K562 (cell line): ENCODE measurements at regions not wholly inside any gene's neighbourhood (a gene's known extent, or its start where the extent isn't known, plus 50 kb on each side); places are given as distances from the start of the nearest gene placed in this dataset.

ENCODE experiments used
- ATAC-seq: fragments of 200-7000 bp; cut with Tn5 transposase; 3 replicates; pipeline ENCODE4 v1.9.1; 2020; ENCODE audit warnings: moderate library complexity
- BruUV-seq: library from RNA; stranded (reverse); fragments of 400-500 nt; replicated peaks from 2 replicates; lab custom pipeline; 2021; lab: Mats Ljungman, UMichigan
- CTCF ChIA-PET: fragments of 300-600 bp; formaldehyde crosslinking; extraction: SDS; loops from one replicate; lab custom pipeline; 2021; ENCODE audit warnings: low intra/inter-chr PET ratio; lab: Yijun Ruan, JAX
- POLR2A ChIA-PET: fragments of 300-600, 350-650 bp; sonication (Branson Sonifier 250); formaldehyde crosslinking; extraction: SDS; loops from one replicate; lab custom pipeline; 2021; ENCODE audit warnings: antibody characterized with exemption, inconsistent platforms; lab: Yijun Ruan, JAX
- DNase-seq, 4 experiments: peaks; one replicate each; pipeline versions ENCODE4 v3.0.0 to v3.0.0-alpha.2; 2011 to 2018; ENCODE audit warnings: low spot score in 3 of 4, mixed read lengths in 3 of 4; ENCODE audit errors: extremely low read depth in 1 of 4
- FAIRE-seq: peaks from 2 replicates; lab custom pipeline; 2011; peaks lifted over from hg19 to GRCh38; lab: Jason Lieb, UNC
- H2AFZ ChIP-seq: 2 replicates; pipeline ENCODE4 v1.6.0; 2011; ENCODE audit warnings: low read depth, low read length, control low read depth, inconsistent platforms
- H3K27ac ChIP-seq: fragments of 200-600 bp; 3 replicates; pipeline ENCODE4 v1.8.0; 2011; ENCODE audit warnings: low read depth, mild to moderate bottlenecking, control low read depth, inconsistent platforms, low read length, moderate library complexity, mixed read lengths; ENCODE audit errors: extremely low read depth
- H3K27me3 ChIP-seq, 2 experiments: fragments of 300-600 bp in 1 of 2; 2 replicates in 1 of 2; 3 replicates in 1 of 2; pipeline versions ENCODE4 v1.6.0 to v1.8.0; 2011; ENCODE audit warnings: inconsistent platforms in 2 of 2, low read length in 2 of 2, mild to moderate bottlenecking in 1 of 2, mixed read lengths in 1 of 2, moderate library complexity in 1 of 2; ENCODE audit not compliant: control insufficient read depth in 2 of 2, insufficient read depth in 2 of 2
- H3K36me3 ChIP-seq: fragments of 300-600 bp; 3 replicates; pipeline ENCODE4 v1.8.0; 2011; ENCODE audit warnings: mild to moderate bottlenecking, low read length, inconsistent platforms; ENCODE audit not compliant: control insufficient read depth, insufficient read depth
- H3K4me1 ChIP-seq, 2 experiments: fragments of 200-600 bp in 1 of 2; replicated peaks in 1 of 2; 2 replicates in 1 of 2; 3 replicates in 1 of 2; pipeline versions ENCODE4 v1.5.1 to v1.8.0; 2011; ENCODE audit warnings: inconsistent platforms in 2 of 2, low read length in 2 of 2, mild to moderate bottlenecking in 1 of 2, mixed read lengths in 1 of 2, moderate library complexity in 1 of 2; ENCODE audit not compliant: control insufficient read depth in 2 of 2, insufficient read depth in 2 of 2
- H3K4me2 ChIP-seq: 2 replicates; pipeline ENCODE4 v1.6.1; 2011; ENCODE audit warnings: low read length, control low read depth, inconsistent platforms, mixed read lengths; ENCODE audit not compliant: insufficient read depth
- H3K4me3 ChIP-seq: fragments of 200-600 bp; sonication (generic), shearing (Covaris generic); 2 replicates; pipeline ENCODE4 v1.5.1; 2016; ENCODE audit warnings: control low read depth, inconsistent platforms
- H3K79me2 ChIP-seq: fragments of 200-600 bp; 3 replicates; pipeline ENCODE4 v1.8.0; 2011; ENCODE audit warnings: low read length, inconsistent platforms; ENCODE audit not compliant: control insufficient read depth, insufficient read depth
- H3K9ac ChIP-seq, 2 experiments: 2 replicates each; pipeline versions ENCODE4 v1.6.0 to v1.6.1; 2011; ENCODE audit warnings: low read depth in 2 of 2, low read length in 2 of 2, control low read depth in 1 of 2, inconsistent platforms in 1 of 2, mild to moderate bottlenecking in 1 of 2, mixed read lengths in 1 of 2; ENCODE audit not compliant: insufficient read depth in 1 of 2
- H3K9me1 ChIP-seq: one replicate; pipeline ENCODE4 v1.6.0; 2011; ENCODE audit warnings: inconsistent platforms, mild to moderate bottlenecking, low read length, moderate library complexity; ENCODE audit not compliant: control insufficient read depth, insufficient read depth
- H3K9me3 ChIP-seq: replicated peaks from 2 replicates; pipeline ENCODE4 v1.5.1; 2011; ENCODE audit warnings: low read depth, low read length, inconsistent platforms; ENCODE audit not compliant: control insufficient read depth, insufficient read depth
- H4K20me1 ChIP-seq: replicated peaks from 2 replicates; pipeline ENCODE4 v1.6.1; 2011; ENCODE audit warnings: low read length, inconsistent platforms, mixed read lengths; ENCODE audit not compliant: control insufficient read depth, insufficient read depth
- ARID1B ChIP-seq: fragments of 450-650 bp; IDR thresholded peaks from 2 replicates; pipeline ENCODE4 v1.6.1; 2016; ENCODE audit warnings: antibody characterized with exemption, mild to moderate bottlenecking, inconsistent platforms
- ELF2 ChIP-seq: fragments of 250-450 bp; sonication (Bioruptor Pico); IDR thresholded peaks from 2 replicates; pipeline ENCODE4 v1.5.0; 2021; ENCODE audit warnings: mild to moderate bottlenecking
- HDAC6 ChIP-seq: IDR thresholded peaks from 2 replicates; pipeline ENCODE4 v1.6.1; 2012; ENCODE audit warnings: low read depth, mild to moderate bottlenecking, control low read depth, inconsistent platforms, low read length, moderate library complexity
- L3MBTL2 ChIP-seq: fragments of 450-650 bp; IDR thresholded peaks from 2 replicates; pipeline ENCODE4 v1.6.1; 2016; ENCODE audit warnings: mild to moderate bottlenecking, moderate library complexity
- MTA2 ChIP-seq: fragments of 450-650 bp; IDR thresholded peaks from 2 replicates; pipeline ENCODE4 v1.6.1; 2016; ENCODE audit warnings: low read depth
- NR0B1 ChIP-seq: fragments of 450-650 bp; IDR thresholded peaks from one replicate; pipeline ENCODE4 v1.6.1; 2018; ENCODE audit warnings: mild to moderate bottlenecking, moderate library complexity; ENCODE audit not compliant: partially characterized antibody
- NRF1 ChIP-seq, 2 experiments: fragments of 450-650 bp; IDR thresholded peaks in 1 of 2; conservative IDR thresholded peaks in 1 of 2; 2 replicates each; pipeline ENCODE4 v1.6.1; 2014; ENCODE audit warnings: mild to moderate bottlenecking in 2 of 2
- ZNF408 ChIP-seq: fragments of 250-450 bp; sonication (Bioruptor Pico); IDR thresholded peaks from 2 replicates; pipeline ENCODE4 v1.4.0; 2020; ENCODE audit warnings: low read depth, mild to moderate bottlenecking, moderate library complexity
- ZNF740 ChIP-seq, 3 experiments: fragments of 200-800 bp in 1 of 3; sonication (Bioruptor generic) in 1 of 3; sonication (generic) in 1 of 3; formaldehyde crosslinking in 1 of 3; IDR thresholded peaks; 2 replicates each; pipeline versions ENCODE4 v1.6.1 to v1.8.0; 2016 to 2022; ENCODE audit warnings: mild to moderate bottlenecking in 2 of 3, missing compliant biosample characterization in 2 of 3, missing genetic modification characterization in 2 of 3, missing genetic modification reagents in 1 of 3
- WGBS: fragments of 100-300 bp; shearing (Covaris generic); methylation state at CpG from one replicate; pipeline ENCODE4 v1.1.6; 2016; ENCODE audit warnings: low coverage, mixed read lengths; ENCODE audit not compliant: insufficient coverage; ENCODE audit errors: missing lambda C conversion rate; 5-methylcytosine and 5-hydroxymethylcytosine counted together
- in situ Hi-C: fragments of 300-500 bp; cut with MboI; formaldehyde crosslinking; loops from 4 replicates; pipeline ENCODE4 v1.15.0; 2018; ENCODE audit warnings: inconsistent platforms, mixed read lengths
- intact Hi-C: fragments of 100-400 bp; cut with micrococcal nuclease; formaldehyde crosslinking; loops from 2 replicates; pipeline ENCODE4 v1.14.2; 2022
- TF ChIP-seq, protein P1 (sequence below): sonication (generic); formaldehyde crosslinking; IDR thresholded peaks from 2 replicates; pipeline ENCODE4 v1.8.1; 2022; ENCODE audit warnings: missing genetic modification reagents
- TF ChIP-seq, protein P2 (sequence below): fragments of 450-650 bp; IDR thresholded peaks from 2 replicates; pipeline ENCODE4 v1.6.1; 2016; ENCODE audit warnings: borderline replicate concordance

- no peaks in the 10 kb centered on the region for H4K20me1 ChIP-seq
- ChIA-PET POLR2A (no interaction called here), CTCF (no interaction called here)
- no peak overlapping the region for H2AFZ ChIP-seq
- no peaks in the 10 kb centered on the region for H3K9me1 ChIP-seq
- H3K27ac ChIP-seq: no peak overlapping the region
- H3K9me3 ChIP-seq: no peaks in the 10 kb centered on the region
- H3K27me3 ChIP-seq: peaks cover 0 to 2% of the 10 kb centered on the region in 2 experiments; a peak in 2 of 5 replicates
- 0% methylated on average over 1 of the region's 1 CpG for WGBS
- no peaks in the 10 kb centered on the region for H3K79me2 ChIP-seq
- intact Hi-C loops: no loop called here
- no peak for DNase-seq
- ATAC-seq: no peak
- no peak overlapping the region for H3K4me3 ChIP-seq
- H3K9ac ChIP-seq: no peak overlapping the region
- H3K4me2 ChIP-seq: no peak overlapping the region
- in situ Hi-C loops: no loop called here
- H3K4me1 ChIP-seq: no peaks in the 10 kb centered on the region
- FAIRE-seq: no peak
- no peak for TF ChIP-seq ARID1B
- no TSS peak for BruUV-seq
- H3K36me3 ChIP-seq: no peaks in the 10 kb centered on the region
Observed at GRCh38 chr15:59801649-59802048, 112.5 kb upstream of the BNIP2 start.

GRCh38 chr15:59798605-59798917, 109.4 kb upstream of the BNIP2 start:
- H3K36me3 ChIP-seq: no peaks in the 10 kb centered on the region
- no TSS peak for BruUV-seq
- H3K9me1 ChIP-seq: no peaks in the 10 kb centered on the region
- H3K4me2 ChIP-seq: no peak overlapping the region
- 0% methylated on average over 5 of the region's 5 CpGs for WGBS
- peaks cover 0 to 2% of the 10 kb centered on the region in 2 experiments; a peak in 2 of 5 replicates for H3K27me3 ChIP-seq
- in situ Hi-C loops: no loop called here
- intact Hi-C loops: no loop called here
- H3K9ac ChIP-seq: no peak overlapping the region
- H3K4me1 ChIP-seq: no peaks in the 10 kb centered on the region
- ChIA-PET POLR2A (interaction anchor here (0.6 kb wide), 1 partner anchor 11 kb away, joined by 3 read pairs; no protein-coding TSS in a partner anchor), CTCF (no interaction called here)
- H3K79me2 ChIP-seq: no peaks in the 10 kb centered on the region
- FAIRE-seq (no peak), ATAC-seq (no peak), DNase-seq (no peak)
- H4K20me1 ChIP-seq: no peaks in the 10 kb centered on the region
- H2AFZ ChIP-seq: no peak overlapping the region
- no peak overlapping the region for H3K4me3 ChIP-seq
- no peaks in the 10 kb centered on the region for H3K9me3 ChIP-seq
- no peak overlapping the region for H3K27ac ChIP-seq
- no peak for TF ChIP-seq MTA2
- TF ChIP-seq, protein P1, sequence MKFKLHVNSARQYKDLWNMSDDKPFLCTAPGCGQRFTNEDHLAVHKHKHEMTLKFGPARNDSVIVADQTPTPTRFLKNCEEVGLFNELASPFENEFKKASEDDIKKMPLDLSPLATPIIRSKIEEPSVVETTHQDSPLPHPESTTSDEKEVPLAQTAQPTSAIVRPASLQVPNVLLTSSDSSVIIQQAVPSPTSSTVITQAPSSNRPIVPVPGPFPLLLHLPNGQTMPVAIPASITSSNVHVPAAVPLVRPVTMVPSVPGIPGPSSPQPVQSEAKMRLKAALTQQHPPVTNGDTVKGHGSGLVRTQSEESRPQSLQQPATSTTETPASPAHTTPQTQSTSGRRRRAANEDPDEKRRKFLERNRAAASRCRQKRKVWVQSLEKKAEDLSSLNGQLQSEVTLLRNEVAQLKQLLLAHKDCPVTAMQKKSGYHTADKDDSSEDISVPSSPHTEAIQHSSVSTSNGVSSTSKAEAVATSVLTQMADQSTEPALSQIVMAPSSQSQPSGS (CRISPR knock-in tag): no peak
- TF ChIP-seq ZNF408: no peak
- TF ChIP-seq, protein P2, sequence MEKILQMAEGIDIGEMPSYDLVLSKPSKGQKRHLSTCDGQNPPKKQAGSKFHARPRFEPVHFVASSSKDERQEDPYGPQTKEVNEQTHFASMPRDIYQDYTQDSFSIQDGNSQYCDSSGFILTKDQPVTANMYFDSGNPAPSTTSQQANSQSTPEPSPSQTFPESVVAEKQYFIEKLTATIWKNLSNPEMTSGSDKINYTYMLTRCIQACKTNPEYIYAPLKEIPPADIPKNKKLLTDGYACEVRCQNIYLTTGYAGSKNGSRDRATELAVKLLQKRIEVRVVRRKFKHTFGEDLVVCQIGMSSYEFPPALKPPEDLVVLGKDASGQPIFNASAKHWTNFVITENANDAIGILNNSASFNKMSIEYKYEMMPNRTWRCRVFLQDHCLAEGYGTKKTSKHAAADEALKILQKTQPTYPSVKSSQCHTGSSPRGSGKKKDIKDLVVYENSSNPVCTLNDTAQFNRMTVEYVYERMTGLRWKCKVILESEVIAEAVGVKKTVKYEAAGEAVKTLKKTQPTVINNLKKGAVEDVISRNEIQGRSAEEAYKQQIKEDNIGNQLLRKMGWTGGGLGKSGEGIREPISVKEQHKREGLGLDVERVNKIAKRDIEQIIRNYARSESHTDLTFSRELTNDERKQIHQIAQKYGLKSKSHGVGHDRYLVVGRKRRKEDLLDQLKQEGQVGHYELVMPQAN: no peak
- TF ChIP-seq NR0B1: no peak
- TF ChIP-seq NRF1 (conservative IDR thresholded peaks at IDR 0.05 in 1 of 2, IDR thresholded peaks at IDR 0.05 in 1 of 2): no peak
- TF ChIP-seq ELF2: no peak
- TF ChIP-seq HDAC6: no peak
- no peak for TF ChIP-seq ZNF740 (CRISPR knock-in tag; IDR thresholded peaks at IDR 0.05)
- no peak for TF ChIP-seq ZNF740 (tag; IDR thresholded peaks at IDR 0.05)
- TF ChIP-seq L3MBTL2: no peak
